Right atrium auricular region (tissue), 2 donors: ENCODE measurements at regions not wholly inside any gene's neighbourhood (a gene's known extent, or its start where the extent isn't known, plus 50 kb on each side); places are given as distances from the start of the nearest gene placed in this dataset.

Experiments used
- DNase-seq: peaks from one replicate; pipeline ENCODE4 v3.0.0-alpha.2; 2019; ENCODE audit warnings: low spot score
- H3K27ac ChIP-seq, 2 donors: fragments of 200-600 bp; sonication (generic); 1 replicate in 1 of 2; 2 replicates in 1 of 2; pipeline ENCODE4 v1.5.1; 2016 to 2019
- H3K27me3 ChIP-seq, 2 donors: fragments of 200-600 bp; sonication (generic); one replicate each; pipeline versions ENCODE4 v1.5.1 to v1.6.0; 2017 to 2019
- H3K36me3 ChIP-seq: fragments of 200-600 bp; sonication (generic); one replicate; pipeline ENCODE4 v1.5.1; 2016
- H3K4me1 ChIP-seq, 2 donors: fragments of 200-600 bp; sonication (generic); one replicate each; pipeline versions ENCODE4 v1.5.1 to v1.6.0; 2017 to 2019
- H3K4me3 ChIP-seq, 2 donors: fragments of 200-600 bp; sonication (generic); 1 replicate in 1 of 2; 2 replicates in 1 of 2; pipeline ENCODE4 v1.5.1; 2017 to 2019; ENCODE audit warnings: mild to moderate bottlenecking in 1 of 2, moderate library complexity in 1 of 2
- H3K9me3 ChIP-seq, 2 donors: fragments of 200-600 bp; sonication (generic); one replicate each; pipeline ENCODE4 v1.5.1; 2019
- CTCF ChIP-seq, 2 donors: fragments of 200-600 bp; sonication (generic); IDR thresholded peaks; one replicate each; pipeline ENCODE4 v1.5.1; 2019; ENCODE audit warnings: antibody characterized with exemption in 2 of 2

- no peak for TF ChIP-seq CTCF (IDR thresholded peaks at IDR 0.05)
Measured at GRCh38 chr9:96067600-96067999, 192.1 kb downstream of the ERCC6L2 start.

GRCh38 chr9:96067004-96067403 lies 191.5 kb downstream of the ERCC6L2 start:
- Histone ChIP-seq H3K27me3 (no peaks in the 10 kb centered on the region), H3K36me3 (no peaks in the 10 kb centered on the region), H3K4me1 (no peaks in the 10 kb centered on the region), H3K9me3 (no peaks in the 10 kb centered on the region), H3K4me3 (no peak overlapping the region), H3K27ac (no peak overlapping the region)
- no peak for TF ChIP-seq CTCF (IDR thresholded peaks at IDR 0.05)
- DNase-seq, result no peak

More at GRCh38 chr9:96067600-96067999, 192.1 kb downstream of the ERCC6L2 start:
- H3K27ac ChIP-seq, result no peak overlapping the region
- H3K9me3 ChIP-seq, result no peaks in the 10 kb centered on the region
- H3K27me3 ChIP-seq, result no peaks in the 10 kb centered on the region
- H3K36me3 ChIP-seq, result no peaks in the 10 kb centered on the region
- H3K4me1 ChIP-seq, result no peaks in the 10 kb centered on the region
- DNase-seq, result no peak
- H3K4me3 ChIP-seq, result no peak overlapping the region

- H3K27ac ChIP-seq, result no peak overlapping the region
- H3K27me3 ChIP-seq, result no peaks in the 10 kb centered on the region
- TF ChIP-seq CTCF (IDR thresholded peaks at IDR 0.05), result no peak
- H3K36me3 ChIP-seq, result no peaks in the 10 kb centered on the region
- no peak for DNase-seq
- no peaks in the 10 kb centered on the region for H3K9me3 ChIP-seq
- no peak overlapping the region for H3K4me3 ChIP-seq
- H3K4me1 ChIP-seq, result no peaks in the 10 kb centered on the region
Measured at GRCh38 chr9:96065482-96066251, 190.2 kb downstream of the ERCC6L2 start.

GRCh38 chr9:96064826-96065481 lies 189.5 kb downstream of the ERCC6L2 start:
- no peaks in the 10 kb centered on the region for H3K27me3 ChIP-seq

GRCh38 chr9:96062854-96063253 lies 187.4 kb downstream of the ERCC6L2 start:
- Histone ChIP-seq H3K27me3 (no peaks in the 10 kb centered on the region), H3K4me3 (no peak overlapping the region), H3K27ac (no peak overlapping the region), H3K36me3 (no peaks in the 10 kb centered on the region), H3K4me1 (no peaks in the 10 kb centered on the region), H3K9me3 (no peaks in the 10 kb centered on the region)
- no peak for DNase-seq
- TF ChIP-seq CTCF (IDR thresholded peaks at IDR 0.05), result no peak

More at GRCh38 chr9:96064826-96065481, 189.5 kb downstream of the ERCC6L2 start:
- Histone ChIP-seq H3K9me3 (no peaks in the 10 kb centered on the region), H3K36me3 (no peaks in the 10 kb centered on the region), H3K27ac (no peak overlapping the region), H3K4me3 (no peak overlapping the region), H3K4me1 (no peaks in the 10 kb centered on the region)
- TF ChIP-seq CTCF (IDR thresholded peaks at IDR 0.05), result no peak
- DNase-seq, result no peak
